ENCODE measurements at regions not wholly inside any gene's neighbourhood (a gene's known extent, or its start where the extent isn't known, plus 50 kb on each side); places are given as distances from the start of the nearest gene placed in this dataset.
"Not testable (repeated sequence)": the region's sequence is repeated elsewhere in the genome, so short reads cannot be mapped to it uniquely, and the experiment has no call there.

DNA sequence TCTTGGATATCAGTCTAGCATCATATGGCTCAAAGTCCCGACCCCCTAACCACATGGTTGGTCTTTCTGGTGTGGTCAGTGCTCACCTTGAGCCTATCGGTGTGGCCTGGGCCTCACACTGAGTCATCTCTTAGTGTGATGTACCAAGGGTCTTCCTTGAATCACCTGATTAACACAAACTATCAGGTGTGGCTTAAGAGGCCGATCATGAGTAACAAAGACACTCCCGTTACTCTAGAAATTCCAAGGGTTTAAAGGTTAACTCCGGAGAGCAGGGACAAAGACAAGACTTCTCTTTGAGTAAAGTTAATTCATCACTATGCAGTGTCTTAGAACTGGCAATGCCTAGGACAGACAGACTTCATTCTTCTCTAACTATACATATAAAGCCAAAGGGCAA is 52.3 kb upstream of the ARMC3 start:
- DNase-seq (ENCODE audit: low spot score): no peak

DNA sequence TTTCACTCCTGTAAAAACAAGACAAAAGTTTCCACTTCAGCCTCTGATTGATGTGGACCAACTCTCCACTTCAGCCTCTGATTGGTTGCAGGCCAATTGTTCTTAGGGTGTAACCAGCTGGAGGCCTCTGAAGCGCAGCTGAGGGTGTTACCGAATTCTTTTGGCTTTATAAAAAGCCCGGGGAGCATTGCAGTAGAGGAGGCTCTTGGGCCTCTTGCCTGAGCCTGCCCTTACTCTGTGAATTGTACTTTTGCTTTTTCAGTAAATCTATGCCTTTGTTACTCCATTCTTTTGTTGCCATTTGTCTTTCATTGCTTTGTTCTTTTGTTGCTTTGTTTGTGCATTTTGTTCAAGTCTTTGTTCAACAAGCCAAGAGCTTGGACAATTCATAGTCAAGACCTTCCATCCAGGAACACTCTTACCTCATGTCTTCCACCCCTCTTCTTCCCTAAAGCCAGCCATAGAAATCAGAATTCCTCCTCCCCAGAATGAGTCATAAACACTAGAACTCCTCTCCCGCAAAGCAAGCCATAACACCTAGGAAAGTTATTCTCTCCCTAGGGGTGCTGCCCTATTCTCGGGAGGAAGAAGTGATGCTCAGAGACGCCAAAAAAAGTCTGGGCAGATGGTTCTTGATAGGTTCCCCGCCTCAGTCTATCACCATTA is 53.5 kb upstream of the ARMC3 start:
- no peak for DNase-seq (ENCODE audit: low spot score)

DNA sequence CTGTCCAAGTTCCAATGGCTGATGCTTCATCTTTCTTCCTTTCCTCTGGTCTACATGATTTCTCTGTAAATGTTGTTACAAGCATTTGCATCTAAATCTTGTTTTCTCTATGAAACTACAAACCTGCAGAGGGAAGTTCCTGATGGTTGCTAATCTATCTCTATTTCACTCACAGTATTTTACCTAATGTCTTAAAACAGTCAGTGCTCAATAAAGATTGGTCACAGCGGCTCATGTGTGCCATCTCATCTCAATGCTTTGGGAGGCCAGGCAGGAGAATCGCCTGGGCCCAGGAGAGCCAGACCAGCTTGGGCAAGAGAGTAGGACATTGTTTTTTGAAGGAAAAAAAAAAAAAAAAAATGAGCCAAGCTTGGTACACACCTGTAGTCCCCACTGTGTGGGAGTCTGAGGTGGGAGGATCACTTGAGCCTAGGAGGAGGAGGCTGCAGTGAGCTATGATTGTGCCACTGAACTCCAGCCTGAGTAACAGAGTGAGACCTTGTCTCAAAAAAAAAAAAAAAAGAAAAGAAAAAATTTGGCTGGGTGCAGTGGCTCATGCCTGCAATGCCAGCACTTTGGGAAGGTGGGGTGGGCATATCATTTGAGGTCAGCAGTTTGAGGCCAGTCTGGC is 71.3 kb upstream of the ARMC3 start:
- no peak for DNase-seq (ENCODE audit: low spot score)

DNA sequence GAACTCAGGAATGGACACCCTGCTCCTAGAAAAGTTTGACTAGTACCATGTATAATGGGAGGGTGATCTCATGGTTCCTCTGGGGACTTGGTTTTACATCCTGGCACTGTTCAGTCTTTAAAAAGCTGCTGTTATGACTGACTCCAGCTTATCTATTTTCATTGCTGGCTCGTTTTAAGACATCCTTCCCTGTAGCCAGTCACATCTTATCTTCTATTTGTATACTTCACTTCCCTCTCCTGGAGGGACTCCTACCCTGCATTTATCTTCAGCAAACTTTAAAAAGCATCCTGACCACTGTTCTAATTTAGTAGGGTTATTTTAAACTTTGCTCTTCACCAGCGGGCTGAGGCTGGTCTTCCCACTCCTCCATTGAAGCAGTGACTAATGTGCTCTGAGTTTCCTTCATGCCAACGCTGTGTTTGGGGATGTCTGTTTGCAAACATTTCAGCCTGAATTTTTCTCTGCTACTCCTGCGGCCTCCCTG is 72.9 kb upstream of the ARMC3 start:
- no peak for DNase-seq (ENCODE audit: low spot score)

DNA sequence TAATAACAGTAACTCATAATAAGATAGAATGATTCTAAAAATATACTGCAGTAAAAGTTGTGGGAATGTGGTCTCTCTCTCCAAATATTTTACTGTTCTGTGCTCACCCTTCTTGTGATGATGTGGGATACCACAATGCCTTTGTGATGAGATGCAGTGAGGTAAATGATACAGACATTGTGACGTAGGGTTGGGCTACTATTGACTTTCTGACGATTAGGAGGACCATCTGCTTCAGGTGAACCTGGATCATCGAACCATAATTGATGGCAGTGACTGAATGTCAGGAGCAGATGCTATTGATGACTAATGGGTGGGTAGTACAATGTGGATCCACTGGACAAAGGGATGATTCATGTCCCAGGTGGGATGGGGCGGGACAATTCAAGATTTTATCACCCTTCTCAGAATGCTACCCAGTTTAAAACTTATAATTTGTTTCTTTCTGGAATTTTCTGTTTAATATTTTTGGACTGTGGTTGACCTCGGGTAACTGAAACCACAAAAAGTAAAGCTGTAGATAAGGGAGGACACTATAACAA is 73.9 kb upstream of the ARMC3 start:
- DNase-seq (ENCODE audit: low spot score): no peak

DNA sequence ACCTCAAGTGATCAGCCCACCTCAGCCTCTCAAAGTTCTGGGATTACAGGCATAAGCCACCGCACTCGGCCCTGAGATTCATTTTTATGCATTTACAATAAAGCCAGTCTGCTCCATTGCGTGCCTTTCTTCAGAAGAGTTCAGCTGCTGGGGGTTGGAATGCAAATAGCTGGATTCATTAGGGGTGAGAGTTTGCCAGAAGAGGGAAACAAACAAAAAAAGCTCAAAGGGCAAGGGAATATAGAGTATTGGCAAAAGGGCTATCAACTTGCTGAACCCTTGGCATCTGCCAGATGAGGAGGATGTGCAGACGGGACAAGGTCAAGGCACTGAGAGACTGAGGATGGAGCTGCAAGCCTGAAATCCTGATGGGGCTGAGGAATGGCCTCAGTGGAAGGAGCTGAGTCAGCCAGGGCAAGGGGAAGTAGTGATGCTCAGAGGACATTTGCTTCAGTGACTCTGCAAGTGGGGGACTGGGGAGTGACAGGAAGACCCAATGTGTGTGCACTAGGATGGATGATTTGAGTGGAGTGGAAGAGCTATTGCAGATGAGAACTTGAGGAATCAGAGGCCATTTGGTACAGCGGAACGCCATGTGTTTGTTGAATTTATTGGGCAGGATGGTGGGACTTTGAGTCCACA is 75.0 kb upstream of the ARMC3 start:
- no peak for DNase-seq (ENCODE audit: low spot score)

DNA sequence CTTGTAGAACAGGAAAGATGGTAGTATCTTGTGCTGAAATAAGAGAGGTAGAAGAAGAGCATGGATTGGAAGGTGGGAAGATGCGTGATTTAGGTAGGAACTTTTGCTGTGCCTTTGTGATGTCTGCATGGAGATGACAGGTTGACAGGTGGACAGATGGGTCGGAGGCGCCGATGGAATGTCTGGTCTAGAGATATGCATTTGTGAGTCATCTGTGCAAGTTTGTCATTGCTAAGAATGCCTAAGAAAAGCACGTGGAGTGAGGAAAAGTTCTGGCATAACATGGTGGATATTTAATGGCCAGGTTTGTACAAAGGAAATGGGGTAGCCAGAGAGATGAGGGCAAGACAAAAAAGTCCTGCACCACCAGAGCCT is 76.0 kb upstream of the ARMC3 start:
- no peak for DNase-seq (ENCODE audit: low spot score)

DNA sequence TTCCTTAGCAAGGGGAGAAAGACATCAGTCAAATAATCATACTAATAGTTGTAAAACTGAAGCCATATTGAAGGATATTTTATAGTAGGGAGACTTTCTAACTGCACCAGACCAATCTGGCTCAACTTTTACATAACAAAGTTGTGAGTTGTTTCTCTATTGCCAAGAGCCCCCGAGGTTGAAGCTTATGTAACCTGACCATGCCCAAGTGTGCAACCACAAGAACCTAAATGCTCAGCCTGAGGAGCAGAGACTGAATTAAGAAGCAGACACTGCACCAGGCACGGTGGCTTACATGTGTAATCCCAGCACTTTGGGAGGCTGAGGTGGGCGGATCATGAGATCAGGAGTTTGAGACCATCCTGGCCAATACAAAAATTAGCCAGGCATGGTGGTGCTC is 77.3 kb upstream of the ARMC3 start:
- DNase-seq (ENCODE audit: low spot score): no peak

DNA sequence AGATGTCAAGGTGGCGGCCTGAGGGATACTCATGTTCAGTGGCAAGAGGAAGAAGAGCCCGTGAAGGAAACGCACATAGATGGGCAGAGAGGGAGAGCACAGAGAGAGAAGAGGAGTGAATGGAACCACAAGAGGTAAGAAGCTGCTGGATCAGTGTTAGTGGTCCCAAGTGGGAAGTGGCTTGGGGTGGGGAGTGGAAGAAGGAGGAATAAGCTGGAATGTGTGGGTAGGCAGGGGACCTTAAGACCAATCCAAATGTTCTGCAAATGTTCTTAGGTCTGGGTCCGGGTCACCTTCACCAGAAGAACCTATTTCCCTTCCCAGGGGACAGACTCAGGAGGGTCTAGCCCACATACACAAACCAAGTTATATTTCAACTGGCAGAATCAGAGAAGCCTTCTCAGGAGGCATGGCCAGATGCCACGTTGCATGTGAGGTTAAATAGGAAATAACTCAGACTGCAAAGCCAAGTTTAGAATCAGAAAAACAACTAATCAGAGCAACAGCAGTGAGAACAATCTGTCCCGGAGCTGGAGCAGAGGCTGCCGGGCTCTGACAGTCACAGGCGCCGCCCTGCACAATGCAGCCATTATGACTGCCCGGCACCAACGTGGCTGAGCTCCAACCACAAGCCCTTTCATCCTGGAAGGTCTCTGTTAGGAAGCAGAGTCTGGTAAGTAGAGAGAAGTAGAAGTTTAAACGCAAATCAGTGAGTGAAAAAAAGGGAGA is 78.6 kb upstream of the ARMC3 start:
- peak; percentile 48 for DNase-seq (ENCODE audit: low spot score)

DNA sequence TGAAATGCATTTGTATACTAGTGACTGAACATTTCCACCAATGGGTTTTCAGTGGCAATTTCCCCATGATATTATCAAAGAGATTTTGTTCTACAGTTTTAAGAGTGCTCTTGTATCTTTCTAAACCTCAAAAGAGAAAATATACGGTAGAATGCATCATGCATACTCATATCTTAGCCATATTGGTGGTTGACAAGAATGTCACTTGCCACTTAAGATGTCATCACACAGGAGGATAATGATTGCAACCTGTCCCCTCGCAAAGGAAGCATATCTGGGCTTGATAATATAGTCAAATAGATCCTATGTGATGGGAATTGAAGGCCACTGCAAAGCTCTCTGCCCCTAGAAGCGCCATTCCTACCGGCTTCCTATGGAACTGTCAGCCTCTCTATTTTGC is 79.3 kb upstream of the ARMC3 start:
- DNase-seq (ENCODE audit: low spot score): no peak

DNA sequence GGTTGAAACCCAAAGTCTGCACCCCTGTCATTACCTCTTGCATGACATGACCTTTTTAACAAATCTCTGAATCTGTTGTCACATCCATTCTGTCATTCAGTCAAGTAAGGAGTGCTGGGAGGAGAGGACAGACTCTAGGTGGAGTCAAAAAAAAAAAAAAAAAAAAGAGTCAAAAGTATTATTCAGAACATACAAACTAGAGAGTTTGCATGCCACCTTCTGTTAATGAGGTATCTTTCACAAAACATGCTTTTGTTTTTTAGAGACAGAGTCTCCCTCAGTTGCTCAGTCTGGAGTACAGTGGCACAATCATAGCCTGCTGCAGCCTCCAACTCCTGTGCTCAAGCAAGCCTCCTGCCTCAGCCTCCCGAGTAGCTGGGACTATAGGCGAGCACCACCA is 81.6 kb upstream of the ARMC3 start:
- DNase-seq (ENCODE audit: low spot score): no peak

DNA sequence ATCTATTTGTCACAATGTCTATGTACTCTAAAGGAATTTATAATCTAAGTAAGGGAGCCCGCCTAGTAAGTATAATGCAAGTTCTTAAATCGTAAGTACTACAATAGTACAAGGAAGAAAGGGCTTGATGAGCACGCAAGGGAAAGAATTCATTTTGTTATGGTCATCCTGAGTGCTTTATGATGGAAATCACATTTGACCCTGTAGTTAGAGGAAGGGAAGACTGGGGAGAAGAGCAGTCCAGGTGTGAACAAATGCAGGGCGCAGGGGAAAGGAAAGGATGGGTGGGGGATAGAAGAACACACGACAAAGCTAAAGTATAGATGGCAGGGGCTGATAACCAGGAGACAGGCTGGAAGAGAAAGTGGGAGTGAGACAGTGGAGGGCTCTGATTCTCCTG is 88.2 kb upstream of the ARMC3 start:
- no peak for DNase-seq (ENCODE audit: low spot score)

DNA sequence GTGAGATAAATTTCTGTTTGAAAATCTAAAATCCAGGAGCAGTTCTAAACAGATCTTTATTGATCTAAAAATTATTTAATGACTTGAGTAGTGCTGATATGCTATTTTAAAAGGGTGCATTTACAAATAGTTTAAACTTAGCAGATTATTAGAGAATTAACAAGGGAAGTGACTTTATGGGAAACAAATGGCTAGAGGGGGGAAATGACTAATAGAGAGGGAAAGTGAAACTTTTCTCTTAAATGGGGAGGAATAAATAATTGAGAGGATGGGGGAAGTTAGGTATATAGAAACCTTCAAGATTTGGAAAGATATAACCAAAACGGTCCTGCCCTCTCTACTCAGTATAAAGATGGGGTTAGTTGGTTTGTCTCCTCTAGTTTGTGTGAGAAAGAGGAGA is 90.1 kb upstream of the ARMC3 start:
- DNase-seq (ENCODE audit: low spot score): no peak

DNA sequence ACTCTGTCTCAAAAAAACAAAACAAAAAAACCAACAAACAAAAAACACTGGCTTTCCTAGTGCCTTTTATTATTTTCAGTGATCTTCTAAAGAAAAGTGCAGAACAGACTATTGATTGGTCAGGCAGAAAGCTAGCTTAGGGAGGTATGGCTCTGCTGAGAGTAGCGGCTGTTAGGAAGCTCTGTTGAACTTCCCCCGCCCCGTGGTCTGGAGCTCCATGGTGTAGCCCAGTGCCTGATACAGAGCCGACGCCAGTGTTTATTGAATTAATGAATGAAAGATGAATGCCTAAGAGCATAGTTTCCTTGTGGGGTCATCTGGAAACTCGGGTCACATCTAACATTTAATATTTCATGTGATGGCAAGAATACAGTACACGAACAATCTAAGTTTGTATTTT is 90.5 kb upstream of the ARMC3 start:
- no peak for DNase-seq (ENCODE audit: low spot score)

DNA sequence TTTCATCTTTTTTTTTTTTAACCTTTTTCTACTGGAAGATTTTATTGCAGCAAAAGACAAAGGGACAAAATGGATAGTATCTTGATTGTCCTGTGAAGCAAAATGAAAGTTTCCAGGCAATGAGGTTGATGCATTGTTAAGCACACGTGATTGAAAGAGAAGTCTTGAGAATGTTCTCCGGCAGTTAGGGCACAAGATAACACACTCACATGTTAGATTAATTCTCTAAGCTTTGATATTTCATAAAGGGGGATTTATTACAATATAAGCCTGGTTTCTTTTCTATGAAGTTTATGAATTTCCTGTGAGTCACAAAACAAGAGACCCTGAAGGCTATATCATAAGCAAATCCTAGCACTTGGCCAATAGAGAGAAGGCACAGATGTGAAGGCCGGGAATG is 93.4 kb upstream of the ARMC3 start:
- no peak for DNase-seq (ENCODE audit: low spot score)

DNA sequence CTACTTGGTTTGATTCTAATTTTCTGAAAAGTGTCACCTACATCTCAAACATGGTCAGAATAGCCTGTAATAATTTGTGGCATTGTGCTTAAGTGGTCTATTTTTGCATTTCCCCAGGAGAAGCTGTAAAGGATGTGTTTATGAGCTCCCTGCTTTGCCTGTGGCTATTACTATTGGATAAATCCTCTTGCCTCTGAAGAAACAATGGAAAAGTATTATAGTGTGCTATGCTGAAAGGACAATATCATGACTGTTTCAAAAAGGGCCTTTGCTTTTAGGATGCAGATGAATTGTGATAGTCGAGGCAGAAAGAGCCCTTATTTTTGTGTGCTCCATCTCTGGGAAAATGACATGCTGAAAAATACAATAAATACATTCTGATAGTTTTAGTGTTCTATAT is 94.1 kb upstream of the ARMC3 start:
- DNase-seq (ENCODE audit: low spot score): no peak

DNA sequence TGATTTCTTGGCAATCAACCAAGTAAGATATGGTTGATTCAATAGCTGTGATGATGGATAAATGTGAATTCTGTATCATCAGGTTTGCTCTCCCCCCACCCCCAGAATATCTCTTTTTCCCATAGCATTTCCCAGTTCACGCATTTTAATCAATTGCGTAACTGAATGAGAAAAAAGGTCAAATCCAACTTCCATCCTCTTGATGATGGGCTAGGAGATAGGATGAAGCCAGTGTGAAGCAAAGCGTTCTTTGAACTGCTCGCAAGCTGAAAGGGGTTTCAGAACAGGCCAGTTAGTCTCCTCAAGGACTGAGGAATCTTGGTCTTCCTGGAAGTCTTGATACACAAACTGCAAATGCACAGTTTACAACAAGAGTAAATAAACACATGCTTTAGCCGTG is 94.5 kb upstream of the ARMC3 start:
- DNase-seq (ENCODE audit: low spot score): no peak

DNA sequence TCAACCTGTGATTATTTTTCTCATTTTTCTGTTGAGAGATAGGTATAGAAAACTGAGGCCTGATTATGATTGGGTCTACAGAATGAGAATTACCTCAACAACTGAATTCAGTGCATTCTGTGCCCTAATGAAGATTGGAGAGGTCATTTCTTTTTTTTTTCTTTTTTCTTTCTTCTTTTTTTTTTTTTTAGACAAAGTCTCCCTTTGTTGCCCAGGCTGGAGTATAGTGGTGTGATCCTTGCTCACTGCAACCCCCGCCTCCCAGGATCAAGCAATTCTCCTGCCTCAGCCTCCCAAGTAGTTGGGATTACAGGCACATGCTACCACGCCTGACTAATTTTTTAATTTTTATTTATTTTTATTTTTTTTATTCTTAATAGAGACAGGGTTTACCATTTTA is 95.0 kb upstream of the ARMC3 start:
- DNase-seq (ENCODE audit: low spot score): no peak

DNA sequence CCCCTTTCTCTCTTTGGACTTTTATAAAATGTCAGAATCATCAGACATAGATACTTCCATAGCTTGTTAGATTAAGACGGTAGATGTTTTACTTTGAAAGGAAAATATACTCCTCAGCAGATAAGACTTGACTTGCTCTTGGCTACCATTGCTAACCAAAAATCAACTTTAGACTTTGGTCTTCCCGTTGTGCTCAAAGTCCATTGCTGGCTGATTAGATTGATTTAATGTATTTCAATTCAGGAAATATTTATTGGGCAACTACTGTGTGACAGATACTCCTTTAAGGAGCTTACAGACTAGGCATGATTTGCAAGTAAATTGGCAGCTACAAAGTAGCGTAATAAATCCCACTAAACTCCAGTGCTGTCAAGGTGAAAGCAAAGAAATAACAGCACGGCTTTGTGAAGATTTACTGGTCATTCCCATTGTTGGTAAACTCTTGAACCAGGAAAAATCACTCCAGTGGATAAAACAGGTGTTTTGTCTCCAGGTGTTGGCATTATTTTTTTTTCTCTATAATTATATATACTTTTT is 95.7 kb upstream of the ARMC3 start:
- no peak for DNase-seq (ENCODE audit: low spot score)

DNA sequence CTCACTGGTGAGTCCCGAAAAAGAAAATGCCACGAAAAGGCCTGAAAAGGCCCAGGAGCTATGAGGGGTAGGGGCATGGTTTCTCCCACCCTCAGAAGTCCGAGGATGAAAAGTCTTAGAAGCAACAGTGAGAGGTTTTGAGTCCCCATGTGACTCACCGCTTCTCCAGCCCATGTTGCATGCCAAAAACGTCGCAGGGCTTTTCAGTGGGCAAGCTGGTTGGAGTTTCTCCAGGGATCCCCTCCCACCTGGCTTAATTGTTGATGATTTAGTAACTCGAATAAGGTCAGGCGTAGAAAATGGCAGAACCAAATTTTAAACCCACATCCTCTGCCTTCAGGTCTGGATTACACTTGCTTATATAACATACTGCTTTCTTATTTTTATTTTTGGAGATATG is 96.3 kb upstream of the ARMC3 start:
- no peak for DNase-seq (ENCODE audit: low spot score)

DNA sequence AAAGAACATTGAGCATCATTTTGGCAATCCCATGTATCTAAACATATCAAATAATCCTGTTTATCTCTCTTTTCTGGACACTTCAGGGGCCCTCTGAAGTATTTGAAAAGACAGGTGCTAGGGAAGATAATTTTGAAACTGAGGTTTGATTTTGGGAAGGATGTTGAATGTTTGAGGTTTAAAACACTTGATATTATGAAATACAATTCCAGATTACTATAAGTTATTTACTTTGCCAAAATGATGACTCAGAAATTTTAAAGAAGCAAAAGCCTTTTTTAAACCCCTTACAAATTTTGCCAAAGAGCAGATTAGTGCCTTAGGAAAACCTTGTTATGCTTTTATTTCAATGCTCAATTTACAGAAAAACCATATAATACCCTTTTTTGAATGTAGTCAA is 99.1 kb upstream of the ARMC3 start:
- not testable (repeated sequence) for DNase-seq (ENCODE audit: low spot score)

DNA sequence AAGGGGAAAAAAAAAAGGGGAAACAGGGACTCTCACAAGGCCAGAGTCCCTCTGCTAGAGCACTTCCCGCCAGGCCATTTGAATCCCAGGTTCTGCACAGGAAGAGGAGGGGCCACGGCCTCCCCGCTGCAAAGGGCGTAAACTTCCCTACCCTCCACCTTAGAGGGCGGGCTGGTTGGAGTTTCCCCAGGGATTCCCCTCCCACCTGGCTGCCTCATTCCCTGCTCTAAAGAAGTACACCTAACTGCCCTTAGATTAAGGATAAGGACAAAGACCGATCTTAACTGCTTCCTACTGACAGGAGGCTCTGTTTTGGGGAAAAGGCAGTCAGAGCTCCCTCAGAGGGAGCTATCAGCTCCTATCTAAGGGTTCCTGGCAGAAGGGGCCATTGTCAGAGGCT is 102.0 kb upstream of the ARMC3 start:
- no peak for DNase-seq (ENCODE audit: low spot score)

DNA sequence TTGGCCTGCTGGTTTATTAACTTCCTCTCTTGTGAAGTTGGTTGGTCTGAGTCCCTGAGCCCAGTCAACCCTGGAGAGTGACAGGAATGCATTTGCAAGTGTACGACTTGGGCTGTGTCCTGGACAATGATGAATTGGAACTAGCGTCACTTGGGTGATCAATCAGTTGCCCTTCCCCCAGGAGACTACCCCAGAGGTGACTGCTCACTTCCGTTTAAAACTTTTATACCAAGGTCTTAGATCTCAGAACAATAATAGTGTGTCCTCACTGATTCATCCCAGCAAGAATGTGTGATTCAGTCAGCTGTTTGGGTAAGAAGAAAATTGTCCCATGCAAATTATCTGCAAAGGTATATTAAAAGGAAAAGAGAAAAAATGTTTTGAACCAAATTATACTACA is 102.9 kb upstream of the ARMC3 start:
- DNase-seq (ENCODE audit: low spot score): peak; percentile 96

All from kidney capillary endothelial cell (primary cell).